MM.1S (cell line): ENCODE measurements at regions not wholly inside any gene's neighbourhood (a gene's known extent, or its start where the extent isn't known, plus 50 kb on each side); places are given as distances from the start of the nearest gene placed in this dataset.

ENCODE experiments used
- CTCF ChIP-seq: fragments of 300-600 bp; sonication (generic); IDR thresholded peaks from 2 replicates; pipeline ENCODE4 v1.5.1; 2016; ENCODE audit warnings: antibody characterized with exemption, low read length, mixed read lengths
- EZH2 ChIP-seq: fragments of 300-600 bp; sonication (generic); optimal IDR thresholded peaks from 2 replicates; pipeline ENCODE3; 2017; ENCODE audit warnings: low read depth, mild to moderate bottlenecking, antibody characterized with exemption, low read length, mixed read lengths
- EZH2phosphoT487 ChIP-seq: fragments of 300-600 bp; sonication (generic); IDR thresholded peaks from 2 replicates; pipeline ENCODE4 v1.6.1; 2018; ENCODE audit warnings: antibody characterized with exemption, low read length

GRCh38 chr3:139182598-139182997 is 137.9 kb upstream of the PRR23C start:
- no peak for TF ChIP-seq CTCF
- TF ChIP-seq EZH2: no peak
- no peak for TF ChIP-seq EZH2phosphoT487
